B cell (primary cell): ENCODE measurements at regions not wholly inside any gene's neighbourhood (a gene's known extent, or its start where the extent isn't known, plus 50 kb on each side); places are given as distances from the start of the nearest gene placed in this dataset.

Experiments used
- ATAC-seq: fragments of 200-7000 bp; cut with Tn5 transposase; one replicate; pipeline ENCODE4 v1.10.0; 2021; ENCODE audit warnings: low read depth, mild to moderate bottlenecking, moderate number of reproducible peaks, moderate library complexity
- CTCF ChIA-PET: fragments of 350-600 bp; sonication (Branson Sonifier 250); formaldehyde crosslinking; loops from one replicate; lab custom pipeline; 2021; ENCODE audit warnings: antibody characterized with exemption, inconsistent platforms; lab: Charles Lee
- POLR2A ChIA-PET: fragments of 350-600 bp; sonication (Branson Sonifier 250); formaldehyde crosslinking; loops from one replicate; lab custom pipeline; 2021; ENCODE audit warnings: antibody characterized with exemption; lab: Charles Lee
- DNase-seq: peaks from one replicate; pipeline ENCODE4 v3.0.0; 2013
- H2AFZ ChIP-seq: 2 replicates; pipeline ENCODE4 v1.6.1; 2012; ENCODE audit warnings: mild to moderate bottlenecking, low read depth, low read length; ENCODE audit not compliant: insufficient read depth, poor library complexity, severe bottlenecking
- H3K27ac ChIP-seq, 2 donors: 1 replicate in 1 of 2; 2 replicates in 1 of 2; pipeline ENCODE4 v1.5.1; 2012 to 2013; ENCODE audit warnings: low read length in 2 of 2, mild to moderate bottlenecking in 2 of 2, moderate library complexity in 1 of 2
- H3K27me3 ChIP-seq, 4 experiments: fragments of 200-600 bp in 1 of 4; sonication (generic) in 1 of 4; replicated peaks in 1 of 4; 1 replicate in 2 of 4; 2 replicates in 2 of 4; pipeline versions ENCODE4 v1.6.1 to v1.7.0; 2013 to 2016; ENCODE audit warnings: low read length in 3 of 4, mild to moderate bottlenecking in 2 of 4, mixed read lengths in 1 of 4, moderate library complexity in 1 of 4; ENCODE audit not compliant: insufficient read depth in 4 of 4, control insufficient read depth in 3 of 4; ENCODE audit errors: control extremely low read depth in 1 of 4
- H3K36me3 ChIP-seq, 2 experiments: replicated peaks in 1 of 2; 1 replicate in 1 of 2; 2 replicates in 1 of 2; pipeline versions ENCODE4 v1.6.1 to v1.7.1; 2013; ENCODE audit warnings: low read length in 1 of 2; ENCODE audit not compliant: insufficient read depth in 2 of 2, control insufficient read depth in 1 of 2; ENCODE audit errors: control extremely low read depth in 1 of 2, extremely low read depth in 1 of 2
- H3K4me1 ChIP-seq, 2 donors: fragments of 200-600 bp in 1 of 2; sonication (generic) in 1 of 2; 1 replicate in 1 of 2; 2 replicates in 1 of 2; pipeline versions ENCODE4 v1.5.1 to v1.6.1; 2013 to 2017; ENCODE audit warnings: low read length in 2 of 2; ENCODE audit not compliant: control insufficient read depth in 2 of 2, insufficient read depth in 2 of 2
- H3K4me2 ChIP-seq: replicated peaks from 2 replicates; pipeline ENCODE3; 2012; ENCODE audit warnings: mild to moderate bottlenecking, low read depth, low read length; ENCODE audit not compliant: poor library complexity, severe bottlenecking
- H3K4me3 ChIP-seq, 5 experiments: fragments of 200-600 bp in 1 of 5; sonication (generic) in 1 of 5; 1 replicate in 3 of 5; 2 replicates in 2 of 5; pipeline versions ENCODE4 v1.5.1 to v1.7.0; 2011 to 2016; ENCODE audit warnings: low read length in 4 of 5, mild to moderate bottlenecking in 4 of 5, low read depth in 2 of 5, control low read depth in 1 of 5, moderate library complexity in 1 of 5; ENCODE audit not compliant: insufficient read depth in 1 of 5; ENCODE audit errors: control extremely low read depth in 1 of 5, extremely low read depth in 1 of 5
- H3K79me2 ChIP-seq: fragments of 200-600 bp; sonication (generic); one replicate; pipeline ENCODE4 v1.6.0; 2016; ENCODE audit warnings: low read length; ENCODE audit not compliant: control insufficient read depth, insufficient read depth
- H3K9ac ChIP-seq: fragments of 200-600 bp; sonication (generic); 2 replicates; pipeline ENCODE4 v1.6.1; 2017; ENCODE audit warnings: mild to moderate bottlenecking, low read length, moderate library complexity
- H3K9me3 ChIP-seq, 3 donors: one replicate each; pipeline versions ENCODE4 v1.6.1 to v1.7.1; 2013; ENCODE audit warnings: low read length in 2 of 3; ENCODE audit not compliant: control insufficient read depth in 2 of 3, insufficient read depth in 1 of 3; ENCODE audit errors: control extremely low read depth in 1 of 3
- H4K20me1 ChIP-seq: 2 replicates; pipeline ENCODE4 v1.6.0; 2012; ENCODE audit warnings: mild to moderate bottlenecking, low read length; ENCODE audit not compliant: insufficient read depth, control insufficient read depth, poor library complexity, severe bottlenecking
- H3K27ac Mint-ChIP-seq: one replicate; pipeline ENCODE4 v1.8.0; 2021; ENCODE audit warnings: mixed read lengths
- H3K27me3 Mint-ChIP-seq: one replicate; pipeline ENCODE4 v1.8.0; 2021; ENCODE audit warnings: mixed read lengths
- H3K4me1 Mint-ChIP-seq: one replicate; pipeline ENCODE4 v1.8.0; 2021; ENCODE audit warnings: mixed read lengths
- H3K4me3 Mint-ChIP-seq: one replicate; pipeline ENCODE4 v1.8.0; 2021; ENCODE audit warnings: mixed read lengths
- H3K9me3 Mint-ChIP-seq: one replicate; pipeline ENCODE4 v1.8.0; 2022; ENCODE audit warnings: mixed read lengths; ENCODE audit not compliant: insufficient read depth
- EZH2 ChIP-seq: IDR thresholded peaks from 2 replicates; pipeline ENCODE4 v1.6.1; 2012; ENCODE audit warnings: borderline replicate concordance, low read depth, mild to moderate bottlenecking, moderate library complexity, low read length; ENCODE audit not compliant: insufficient read depth, poor library complexity, severe bottlenecking
- WGBS: methylation state at CpG from one replicate; pipeline ENCODE4 v1.1.5; 2013; ENCODE audit warnings: missing lambda C conversion rate; ENCODE audit not compliant: insufficient coverage; 5-methylcytosine and 5-hydroxymethylcytosine counted together
- intact Hi-C: fragments of 100-400 bp; cut with micrococcal nuclease; formaldehyde crosslinking; loops from one replicate; pipeline ENCODE4 v1.10.0; 2022
- TF ChIP-seq, protein P1 (sequence below): fragments of 200-600 bp; IDR thresholded peaks from one replicate; pipeline ENCODE4 v1.8.0; 2022; ENCODE audit warnings: antibody characterized with exemption, mild to moderate bottlenecking

DNA sequence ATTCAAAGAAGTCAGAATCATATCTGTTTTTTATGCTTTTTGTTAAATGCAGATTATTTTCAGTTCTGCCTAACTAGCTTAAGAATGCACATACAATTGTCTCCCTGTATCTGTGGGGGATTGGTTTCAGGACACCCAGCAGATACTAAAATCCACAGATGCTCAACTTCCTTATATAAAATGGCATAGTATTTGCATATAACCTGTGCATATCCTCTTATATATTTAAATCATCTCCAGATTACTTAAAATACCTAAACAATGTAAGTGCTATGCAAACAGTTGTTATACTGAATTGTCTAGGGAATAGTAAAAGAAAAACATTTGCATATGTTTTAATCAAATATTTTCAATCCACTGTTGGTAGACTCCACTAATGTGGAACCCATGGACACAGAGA, 279.4 kb downstream of the TMA16 start:
- CTCF ChIA-PET, result no interaction called here
- H3K4me2 ChIP-seq, result no peak overlapping the region
- H3K9me3 Mint-ChIP-seq, result no peaks in the 10 kb centered on the region

DNA sequence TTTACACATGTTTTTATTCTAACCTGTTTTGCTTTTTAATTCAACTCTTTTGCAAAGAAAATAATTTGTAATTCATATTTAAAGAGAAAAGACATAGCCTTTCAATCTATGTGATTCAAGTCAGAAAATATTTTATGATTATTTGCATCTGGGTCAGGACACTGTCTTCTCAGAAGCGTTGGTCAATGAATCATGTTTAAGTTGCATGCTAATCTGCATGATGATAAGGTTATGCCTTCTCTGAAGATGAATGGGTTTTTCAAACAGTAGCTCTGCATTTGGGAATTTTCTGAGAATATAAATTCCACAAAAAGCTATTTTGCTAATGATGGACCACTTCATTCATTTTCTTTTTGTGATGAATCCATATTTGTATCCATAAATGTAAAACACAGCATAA, 282.5 kb downstream of the TMA16 start:
- WGBS, result no CpG with 5 or more reads among the region's 1 CpG
- no peaks in the 10 kb centered on the region for H3K4me1 Mint-ChIP-seq
- no peak for DNase-seq
- H4K20me1 ChIP-seq, result no peaks in the 10 kb centered on the region
- no peaks in the 10 kb centered on the region for H3K4me1 ChIP-seq
- intact Hi-C loops, result no loop called here
- no peaks in the 10 kb centered on the region for H3K9me3 Mint-ChIP-seq
- H3K4me3 Mint-ChIP-seq, result no peak overlapping the region
- H3K4me3 ChIP-seq, result no peak overlapping the region
- peaks cover 32% of the 10 kb centered on the region for H3K27me3 Mint-ChIP-seq
- TF ChIP-seq, protein P1, sequence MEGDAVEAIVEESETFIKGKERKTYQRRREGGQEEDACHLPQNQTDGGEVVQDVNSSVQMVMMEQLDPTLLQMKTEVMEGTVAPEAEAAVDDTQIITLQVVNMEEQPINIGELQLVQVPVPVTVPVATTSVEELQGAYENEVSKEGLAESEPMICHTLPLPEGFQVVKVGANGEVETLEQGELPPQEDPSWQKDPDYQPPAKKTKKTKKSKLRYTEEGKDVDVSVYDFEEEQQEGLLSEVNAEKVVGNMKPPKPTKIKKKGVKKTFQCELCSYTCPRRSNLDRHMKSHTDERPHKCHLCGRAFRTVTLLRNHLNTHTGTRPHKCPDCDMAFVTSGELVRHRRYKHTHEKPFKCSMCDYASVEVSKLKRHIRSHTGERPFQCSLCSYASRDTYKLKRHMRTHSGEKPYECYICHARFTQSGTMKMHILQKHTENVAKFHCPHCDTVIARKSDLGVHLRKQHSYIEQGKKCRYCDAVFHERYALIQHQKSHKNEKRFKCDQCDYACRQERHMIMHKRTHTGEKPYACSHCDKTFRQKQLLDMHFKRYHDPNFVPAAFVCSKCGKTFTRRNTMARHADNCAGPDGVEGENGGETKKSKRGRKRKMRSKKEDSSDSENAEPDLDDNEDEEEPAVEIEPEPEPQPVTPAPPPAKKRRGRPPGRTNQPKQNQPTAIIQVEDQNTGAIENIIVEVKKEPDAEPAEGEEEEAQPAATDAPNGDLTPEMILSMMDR, result no peak
- no peak for TF ChIP-seq EZH2
- ChIA-PET CTCF (no interaction called here), POLR2A (no interaction called here)
- H3K4me2 ChIP-seq, result no peak overlapping the region
- no peak overlapping the region for H3K27ac ChIP-seq
- no peaks in the 10 kb centered on the region for H3K36me3 ChIP-seq
- H3K9ac ChIP-seq, result no peak overlapping the region
- H3K27ac Mint-ChIP-seq, result no peak overlapping the region
- H3K27me3 ChIP-seq, result no peaks in the 10 kb centered on the region
- ATAC-seq, result no peak
- peaks cover 0 to 5% (median 0%) of the 10 kb centered on the region in 3 donors for H3K9me3 ChIP-seq
- H2AFZ ChIP-seq, result no peak overlapping the region
- H3K79me2 ChIP-seq, result no peaks in the 10 kb centered on the region

More for the DNA sequence above, 279.4 kb downstream of the TMA16 start:
- Histone ChIP-seq H3K9me3 (peaks cover 0 to 4% (median 0%) of the 10 kb centered on the region in 3 donors), H3K79me2 (no peaks in the 10 kb centered on the region), H3K36me3 (no peaks in the 10 kb centered on the region), H3K27ac (no peak overlapping the region), H3K9ac (no peak overlapping the region), H2AFZ (no peak overlapping the region), H4K20me1 (no peaks in the 10 kb centered on the region), H3K4me1 (no peaks in the 10 kb centered on the region), H3K4me3 (no peak overlapping the region), H3K27me3 (peaks cover 0 to 3% (median 0%) of the 10 kb centered on the region in 4 experiments)
- Mint-ChIP-seq H3K4me3 (no peak overlapping the region), H3K4me1 (no peaks in the 10 kb centered on the region), H3K27ac (no peak overlapping the region), H3K27me3 (peaks cover 19% of the 10 kb centered on the region)
- no peak for DNase-seq
- ATAC-seq, result no peak
- POLR2A ChIA-PET, result no interaction called here
- TF ChIP-seq, protein P1, result no peak
- no peak for TF ChIP-seq EZH2
- intact Hi-C loops, result no loop called here
